Lower lobe of right lung (tissue), 2 donors: ENCODE measurements at regions not wholly inside any gene's neighbourhood (a gene's known extent, or its start where the extent isn't known, plus 50 kb on each side); places are given as distances from the start of the nearest gene placed in this dataset.
A peak's percentile ranks its signal among the peaks of the same experiment; 100 is the strongest.

Experiments used
- ATAC-seq, 2 donors: fragments of 200-7000 bp; cut with Tn5 transposase; one replicate each; pipeline ENCODE4 v1.9.1; 2020 to 2022; ENCODE audit warnings: mild to moderate bottlenecking in 2 of 2, moderate library complexity in 2 of 2
- DNase-seq: peaks from one replicate; pipeline ENCODE4 v3.0.0-alpha.2; 2020
- H3K27ac ChIP-seq: fragments of 200-600 bp; one replicate; pipeline ENCODE4 v1.8.0; 2022
- H3K27me3 ChIP-seq: fragments of 200-600 bp; one replicate; pipeline ENCODE4 v1.8.0; 2022; ENCODE audit warnings: low read depth
- H3K36me3 ChIP-seq: fragments of 200-600 bp; one replicate; pipeline ENCODE4 v1.8.0; 2022; ENCODE audit warnings: mild to moderate bottlenecking
- H3K4me1 ChIP-seq: fragments of 200-600 bp; one replicate; pipeline ENCODE4 v1.8.0; 2022
- H3K4me3 ChIP-seq: fragments of 200-600 bp; one replicate; pipeline ENCODE4 v1.8.0; 2022; ENCODE audit warnings: mild to moderate bottlenecking
- H3K9me3 ChIP-seq: fragments of 200-600 bp; one replicate; pipeline ENCODE4 v1.8.0; 2022
- intact Hi-C: fragments of 100-400 bp; cut with DNase I; formaldehyde crosslinking; loops from one replicate; pipeline ENCODE4 v1.11.0; 2022
- TF ChIP-seq, protein P1 (sequence below): fragments of 200-600 bp; IDR thresholded peaks from one replicate; pipeline ENCODE4 v1.8.0; 2022; ENCODE audit warnings: antibody characterized with exemption, mild to moderate bottlenecking
- donor health status: DM: no; HTN: yes; CAD: no; lungs with severe emphysema.

DNA sequence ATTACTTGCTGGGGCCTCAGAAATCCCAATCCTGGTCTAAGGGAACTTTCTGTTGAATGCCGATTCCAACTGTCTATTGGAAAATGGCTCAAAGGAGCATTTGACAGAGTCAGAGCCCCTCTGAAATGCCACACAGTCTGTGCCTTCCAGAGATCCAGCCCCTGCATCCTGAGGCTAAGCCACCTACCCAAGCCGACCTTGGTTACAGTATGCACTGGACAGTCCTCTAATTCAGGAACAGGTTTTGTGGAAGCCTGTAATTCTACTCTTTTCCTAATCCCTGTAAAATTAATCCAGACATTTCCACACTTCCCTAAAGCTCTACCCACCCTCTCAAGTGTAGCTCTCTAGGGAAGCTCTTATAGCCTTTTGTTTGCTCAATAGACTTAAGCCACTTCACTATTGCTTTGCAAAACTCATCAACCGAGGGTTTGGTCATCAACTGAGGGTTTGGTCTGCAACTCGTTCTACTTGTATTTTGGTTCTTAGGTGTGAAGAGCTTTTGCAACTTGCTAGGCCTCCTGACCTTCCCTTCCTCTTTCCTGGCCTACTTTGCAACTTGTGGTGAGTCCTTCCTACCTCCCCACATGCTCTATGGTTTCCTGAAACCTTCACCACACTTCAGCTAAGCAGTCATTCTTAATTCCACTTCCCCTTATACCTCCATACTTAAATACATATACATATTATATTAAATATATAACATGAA is 364.8 kb downstream of the SFMBT2 start:
- no peak for DNase-seq
- intact Hi-C loops = no loop called here
- Histone ChIP-seq H3K4me3 (no peak overlapping the region), H3K27me3 (no peaks in the 10 kb centered on the region), H3K4me1 (peaks cover 19% of the 10 kb centered on the region), H3K36me3 (no peaks in the 10 kb centered on the region), H3K27ac (no peak overlapping the region), H3K9me3 (no peaks in the 10 kb centered on the region)
- peak; percentile 87 to 92 for ATAC-seq
- TF ChIP-seq, protein P1, sequence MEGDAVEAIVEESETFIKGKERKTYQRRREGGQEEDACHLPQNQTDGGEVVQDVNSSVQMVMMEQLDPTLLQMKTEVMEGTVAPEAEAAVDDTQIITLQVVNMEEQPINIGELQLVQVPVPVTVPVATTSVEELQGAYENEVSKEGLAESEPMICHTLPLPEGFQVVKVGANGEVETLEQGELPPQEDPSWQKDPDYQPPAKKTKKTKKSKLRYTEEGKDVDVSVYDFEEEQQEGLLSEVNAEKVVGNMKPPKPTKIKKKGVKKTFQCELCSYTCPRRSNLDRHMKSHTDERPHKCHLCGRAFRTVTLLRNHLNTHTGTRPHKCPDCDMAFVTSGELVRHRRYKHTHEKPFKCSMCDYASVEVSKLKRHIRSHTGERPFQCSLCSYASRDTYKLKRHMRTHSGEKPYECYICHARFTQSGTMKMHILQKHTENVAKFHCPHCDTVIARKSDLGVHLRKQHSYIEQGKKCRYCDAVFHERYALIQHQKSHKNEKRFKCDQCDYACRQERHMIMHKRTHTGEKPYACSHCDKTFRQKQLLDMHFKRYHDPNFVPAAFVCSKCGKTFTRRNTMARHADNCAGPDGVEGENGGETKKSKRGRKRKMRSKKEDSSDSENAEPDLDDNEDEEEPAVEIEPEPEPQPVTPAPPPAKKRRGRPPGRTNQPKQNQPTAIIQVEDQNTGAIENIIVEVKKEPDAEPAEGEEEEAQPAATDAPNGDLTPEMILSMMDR = no peak

DNA sequence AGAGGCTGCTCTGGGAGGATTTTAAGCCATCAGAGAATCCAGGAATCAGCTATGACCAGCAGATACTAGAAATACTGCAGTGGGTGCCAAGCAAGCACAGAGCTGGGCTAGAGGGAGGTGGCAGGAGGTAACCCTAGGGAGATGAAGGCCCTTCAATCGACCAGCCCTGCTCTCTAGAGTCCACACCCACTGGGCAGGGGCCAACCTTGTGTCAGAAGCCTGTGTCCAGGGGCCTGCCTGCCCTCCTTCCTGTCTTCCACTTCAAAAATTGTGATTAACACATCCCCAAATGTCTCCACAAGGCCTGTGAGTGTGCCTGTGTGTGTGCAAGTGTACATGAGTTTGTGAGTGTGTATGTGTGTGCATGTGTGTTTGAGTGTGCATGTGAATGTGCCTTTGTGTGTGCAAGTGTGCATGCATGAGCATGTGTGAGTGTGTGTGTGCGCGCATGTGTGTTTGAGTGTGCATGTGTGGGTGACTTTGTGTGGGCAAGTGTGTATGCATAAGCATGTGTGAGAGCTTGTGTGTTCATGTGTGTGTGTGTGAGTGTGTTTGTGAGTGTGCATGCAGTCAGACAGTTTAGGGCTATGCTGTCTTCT is 367.7 kb downstream of the SFMBT2 start:
- TF ChIP-seq, protein P1 = no peak
- Histone ChIP-seq H3K36me3 (no peaks in the 10 kb centered on the region), H3K27me3 (no peaks in the 10 kb centered on the region), H3K4me1 (peaks cover 19% of the 10 kb centered on the region), H3K9me3 (no peaks in the 10 kb centered on the region), H3K27ac (no peak overlapping the region), H3K4me3 (no peak overlapping the region)
- DNase-seq = peak; percentile 52
- ATAC-seq = no peak
- intact Hi-C loops = no loop called here

DNA sequence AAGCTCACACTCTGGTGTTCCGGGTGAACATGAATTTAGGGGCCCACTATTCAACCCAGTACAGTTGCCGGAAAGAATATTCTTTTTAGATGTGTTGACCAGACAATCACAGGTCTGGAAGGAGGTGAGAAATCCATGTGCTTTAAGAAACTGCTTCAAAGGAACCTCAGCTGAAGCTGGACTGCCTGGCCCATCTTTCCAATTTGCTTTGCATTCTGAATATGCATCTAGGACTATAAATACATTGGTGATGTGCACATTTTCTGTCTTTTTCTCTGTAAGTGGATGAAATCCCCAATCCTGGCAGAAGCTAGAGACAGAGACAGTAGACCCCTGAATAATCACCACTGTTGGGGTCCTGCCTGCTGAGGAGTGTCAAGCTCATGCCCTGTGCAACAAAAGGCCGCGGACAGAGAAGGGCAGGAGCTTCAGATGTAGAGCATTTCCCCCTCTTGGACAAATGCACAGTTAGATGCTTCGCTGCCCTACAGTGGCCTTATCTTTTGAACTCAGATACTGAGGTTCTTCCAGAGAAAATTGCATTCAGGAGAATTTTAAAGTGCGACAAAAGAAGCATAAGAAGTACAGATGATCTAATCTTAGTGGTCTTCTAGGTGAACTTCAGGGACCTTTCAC is 368.3 kb downstream of the SFMBT2 start:
- H3K27me3 ChIP-seq = no peaks in the 10 kb centered on the region
- H3K4me3 ChIP-seq = no peak overlapping the region
- no peak for ATAC-seq
- H3K36me3 ChIP-seq = no peaks in the 10 kb centered on the region
- H3K27ac ChIP-seq = no peak overlapping the region
- no peak for DNase-seq
- TF ChIP-seq, protein P1 = no peak
- no peaks in the 10 kb centered on the region for H3K9me3 ChIP-seq
- intact Hi-C loops = no loop called here
- peaks cover 19% of the 10 kb centered on the region for H3K4me1 ChIP-seq

DNA sequence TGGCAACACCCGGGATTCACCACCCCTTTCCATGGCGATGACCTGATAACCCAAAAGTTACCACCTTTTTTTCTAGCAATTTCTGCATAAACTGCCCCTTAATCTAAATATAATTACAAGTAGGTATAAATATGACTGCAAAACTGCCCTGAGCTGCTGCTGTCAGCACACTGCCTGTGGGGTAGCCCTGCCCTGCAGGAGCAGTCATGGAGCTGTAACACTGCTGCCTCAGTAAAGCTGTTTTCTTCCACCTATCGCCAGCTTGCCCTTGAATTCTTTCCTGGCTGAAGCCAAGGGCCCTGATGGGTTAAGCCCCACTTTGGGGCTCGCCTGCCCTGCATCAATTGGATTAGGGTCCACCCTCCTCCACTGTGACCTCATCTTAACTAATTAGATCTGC is 368.8 kb downstream of the SFMBT2 start:
- Histone ChIP-seq H3K4me3 (no peak overlapping the region), H3K4me1 (peaks cover 19% of the 10 kb centered on the region), H3K36me3 (no peaks in the 10 kb centered on the region), H3K27ac (no peak overlapping the region), H3K27me3 (no peaks in the 10 kb centered on the region), H3K9me3 (no peaks in the 10 kb centered on the region)
- intact Hi-C loops = no loop called here
- DNase-seq (no peak), ATAC-seq (no peak)
- TF ChIP-seq, protein P1 = no peak

DNA sequence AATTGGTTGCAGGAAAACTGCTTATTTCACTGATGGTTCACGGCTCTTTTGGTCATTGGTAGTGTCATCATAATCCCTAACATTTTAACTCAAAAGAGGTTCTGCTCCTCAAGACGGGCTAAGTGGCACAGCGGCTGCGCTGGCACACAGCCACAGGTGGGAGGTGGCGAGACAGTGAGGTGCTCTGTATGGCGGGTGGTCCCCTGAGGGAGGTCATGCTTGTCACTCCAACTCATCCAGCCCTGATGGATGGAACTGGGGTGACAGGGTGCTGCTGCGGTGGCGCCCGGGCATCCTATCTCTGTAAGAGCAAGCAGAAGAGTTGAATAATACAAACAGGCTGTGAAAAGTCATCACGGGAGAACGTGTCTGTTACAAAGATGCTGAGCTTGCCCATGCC is 370.2 kb downstream of the SFMBT2 start:
- intact Hi-C loops = no loop called here
- DNase-seq = no peak
- TF ChIP-seq, protein P1 = no peak

More for the DNA sequence above, 370.2 kb downstream of the SFMBT2 start:
- H3K27me3 ChIP-seq = no peaks in the 10 kb centered on the region
- no peaks in the 10 kb centered on the region for H3K36me3 ChIP-seq
- no peaks in the 10 kb centered on the region for H3K9me3 ChIP-seq
- no peak overlapping the region for H3K4me3 ChIP-seq
- H3K27ac ChIP-seq = no peak overlapping the region
- H3K4me1 ChIP-seq = peaks cover 11% of the 10 kb centered on the region
- ATAC-seq = peak in 1 of 2 donors; percentile 28
